Fibroblast of lung (primary cell): ENCODE measurements at regions not wholly inside any gene's neighbourhood (a gene's known extent, or its start where the extent isn't known, plus 50 kb on each side); places are given as distances from the start of the nearest gene placed in this dataset.

ENCODE experiments used
- EZH2 ChIP-seq: IDR thresholded peaks from 2 replicates; pipeline ENCODE4 v1.5.1; 2012; ENCODE audit warnings: low read length, control low read depth, mild to moderate bottlenecking; ENCODE audit errors: missing control alignments
- TF ChIP-seq, protein P1 (sequence below), 2 donors: IDR thresholded peaks in 1 of 2; conservative IDR thresholded peaks in 1 of 2; 1 replicate in 1 of 2; 2 replicates in 1 of 2; pipeline ENCODE4 v1.5.1; 2011 to 2012; ENCODE audit warnings: low read length in 2 of 2, control low read depth in 1 of 2, inconsistent platforms in 1 of 2, low read depth in 1 of 2, mild to moderate bottlenecking in 1 of 2

DNA sequence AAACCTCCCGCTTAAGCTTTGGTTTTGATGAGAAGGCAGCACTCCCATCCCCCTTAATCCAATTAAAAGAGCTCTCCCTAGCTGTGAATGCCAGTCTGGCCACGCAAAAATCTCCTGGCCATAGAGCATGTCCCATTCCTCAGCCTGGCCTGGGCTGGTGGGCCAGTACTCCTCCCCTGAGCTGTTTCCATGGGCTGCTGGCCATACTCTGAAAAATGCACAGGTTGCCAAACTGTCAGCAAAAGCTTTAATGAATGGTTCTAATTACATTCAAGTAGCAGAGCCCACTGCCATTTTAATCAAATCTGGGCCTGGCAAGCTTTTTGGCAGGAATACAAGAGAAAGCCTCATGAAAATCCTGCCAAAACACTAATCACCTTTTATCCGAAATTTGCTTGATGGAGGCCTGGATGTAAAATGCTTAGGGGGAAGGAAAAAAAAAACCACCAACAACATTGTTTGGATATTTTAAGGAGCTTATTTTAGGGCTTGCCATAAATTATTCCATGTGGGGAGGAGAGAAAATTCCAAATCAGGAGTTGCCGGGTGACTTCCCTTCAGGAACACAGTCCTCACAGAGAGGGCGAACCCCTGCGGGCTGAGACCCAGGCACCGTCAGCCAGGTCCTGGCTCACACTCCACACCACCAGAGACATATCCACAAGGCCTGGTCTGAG lies 243.3 kb downstream of the SEC61B start:
- no peak for TF ChIP-seq EZH2
- TF ChIP-seq, protein P1, sequence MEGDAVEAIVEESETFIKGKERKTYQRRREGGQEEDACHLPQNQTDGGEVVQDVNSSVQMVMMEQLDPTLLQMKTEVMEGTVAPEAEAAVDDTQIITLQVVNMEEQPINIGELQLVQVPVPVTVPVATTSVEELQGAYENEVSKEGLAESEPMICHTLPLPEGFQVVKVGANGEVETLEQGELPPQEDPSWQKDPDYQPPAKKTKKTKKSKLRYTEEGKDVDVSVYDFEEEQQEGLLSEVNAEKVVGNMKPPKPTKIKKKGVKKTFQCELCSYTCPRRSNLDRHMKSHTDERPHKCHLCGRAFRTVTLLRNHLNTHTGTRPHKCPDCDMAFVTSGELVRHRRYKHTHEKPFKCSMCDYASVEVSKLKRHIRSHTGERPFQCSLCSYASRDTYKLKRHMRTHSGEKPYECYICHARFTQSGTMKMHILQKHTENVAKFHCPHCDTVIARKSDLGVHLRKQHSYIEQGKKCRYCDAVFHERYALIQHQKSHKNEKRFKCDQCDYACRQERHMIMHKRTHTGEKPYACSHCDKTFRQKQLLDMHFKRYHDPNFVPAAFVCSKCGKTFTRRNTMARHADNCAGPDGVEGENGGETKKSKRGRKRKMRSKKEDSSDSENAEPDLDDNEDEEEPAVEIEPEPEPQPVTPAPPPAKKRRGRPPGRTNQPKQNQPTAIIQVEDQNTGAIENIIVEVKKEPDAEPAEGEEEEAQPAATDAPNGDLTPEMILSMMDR (conservative IDR thresholded peaks at IDR 0.05 in 1 of 2, IDR thresholded peaks at IDR 0.05 in 1 of 2; ENCODE audit: low read depth in 1 of 2, low read length in 2 of 2), result no peak
